ENCODE measurements at regions not wholly inside any gene's neighbourhood (a gene's known extent, or its start where the extent isn't known, plus 50 kb on each side); places are given as distances from the start of the nearest gene placed in this dataset.

GRCh38 chr17:72274614-72275013 lies 153.8 kb downstream of the SOX9 start:
- TF ChIP-seq EZH2 (IDR thresholded peaks at IDR 0.05), result no peak
- no peak for TF ChIP-seq POLR2AphosphoS5 (IDR thresholded peaks at IDR 0.05; ENCODE audit: borderline replicate concordance, low read depth, low read length)
- TF ChIP-seq FOXP2 (optimal IDR thresholded peaks at IDR 0.05; ENCODE audit: control extremely low read depth, extremely low read length, insufficient read depth), result no peak

Measured in SK-N-MC (cell line).